ENCODE measurements at regions not wholly inside any gene's neighbourhood (a gene's known extent, or its start where the extent isn't known, plus 50 kb on each side); places are given as distances from the start of the nearest gene placed in this dataset.
A peak's percentile ranks its signal among the peaks of the same experiment; 100 is the strongest.

DNA sequence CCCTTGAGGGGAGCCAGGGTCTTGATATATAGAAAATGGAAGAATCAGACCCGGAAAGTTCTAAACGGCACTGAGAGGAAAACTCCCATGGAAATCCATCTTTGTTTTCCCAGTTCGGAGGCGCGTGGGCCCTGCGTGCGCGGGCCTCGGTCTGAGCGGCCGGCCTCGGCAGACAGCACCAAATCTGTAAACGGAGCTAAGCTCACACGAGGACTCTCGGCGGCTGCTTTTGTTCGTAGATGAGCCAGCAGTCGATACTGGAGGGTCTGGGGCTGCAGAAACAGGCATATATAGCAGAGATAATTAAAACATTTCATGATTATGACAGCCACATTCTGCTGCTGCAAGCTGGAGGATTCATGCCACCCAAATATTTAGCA lies 68.5 kb upstream of the PPARA start:
- Histone ChIP-seq H3K36me3 (ENCODE audit: low read depth) (no peaks in the 10 kb centered on the region), H3K9me2 (ENCODE audit: insufficient read depth) (no peaks in the 10 kb centered on the region), H3K4me2 (no peak overlapping the region), H3K4me1 (replicated peaks; ENCODE audit: insufficient read depth) (peaks cover 40% of the 10 kb centered on the region), H4K20me1 (ENCODE audit: insufficient read depth) (peaks cover 9% of the 10 kb centered on the region; the same call in 1 of the 2 replicates), H3K4me3 (no peak overlapping the region), H3K9me3 (ENCODE audit: insufficient read depth, low read depth) (no peaks in the 10 kb centered on the region), H3F3A (ENCODE audit: insufficient read depth, low read depth) (peaks cover 40% of the 10 kb centered on the region), H3K27me3 (ENCODE audit: insufficient read depth, low read depth) (no peaks in the 10 kb centered on the region), H2AFZ (no peak overlapping the region), H3K27ac (no peak overlapping the region), H3K79me2 (ENCODE audit: low read depth) (peaks cover 99% of the 10 kb centered on the region)
- intact Hi-C loops (cut with micrococcal nuclease; ENCODE audit: unreplicated experiment) = no loop called here
- DNase-seq = no peak
- POLR2A ChIA-PET (ENCODE audit: unreplicated experiment) = no interaction called here
- CTCF ChIA-PET = no interaction called here
- no peak for TF ChIP-seq EZH2 (IDR thresholded peaks at IDR 0.05; ENCODE audit: low read depth)
- TF ChIP-seq, protein P1, sequence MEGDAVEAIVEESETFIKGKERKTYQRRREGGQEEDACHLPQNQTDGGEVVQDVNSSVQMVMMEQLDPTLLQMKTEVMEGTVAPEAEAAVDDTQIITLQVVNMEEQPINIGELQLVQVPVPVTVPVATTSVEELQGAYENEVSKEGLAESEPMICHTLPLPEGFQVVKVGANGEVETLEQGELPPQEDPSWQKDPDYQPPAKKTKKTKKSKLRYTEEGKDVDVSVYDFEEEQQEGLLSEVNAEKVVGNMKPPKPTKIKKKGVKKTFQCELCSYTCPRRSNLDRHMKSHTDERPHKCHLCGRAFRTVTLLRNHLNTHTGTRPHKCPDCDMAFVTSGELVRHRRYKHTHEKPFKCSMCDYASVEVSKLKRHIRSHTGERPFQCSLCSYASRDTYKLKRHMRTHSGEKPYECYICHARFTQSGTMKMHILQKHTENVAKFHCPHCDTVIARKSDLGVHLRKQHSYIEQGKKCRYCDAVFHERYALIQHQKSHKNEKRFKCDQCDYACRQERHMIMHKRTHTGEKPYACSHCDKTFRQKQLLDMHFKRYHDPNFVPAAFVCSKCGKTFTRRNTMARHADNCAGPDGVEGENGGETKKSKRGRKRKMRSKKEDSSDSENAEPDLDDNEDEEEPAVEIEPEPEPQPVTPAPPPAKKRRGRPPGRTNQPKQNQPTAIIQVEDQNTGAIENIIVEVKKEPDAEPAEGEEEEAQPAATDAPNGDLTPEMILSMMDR (conservative IDR thresholded peaks at IDR 0.05) = no peak
- no TSS peak for BruUV-seq (replicated peaks)

GRCh38 chr22:46082633-46083032 lies 67.7 kb upstream of the PPARA start:
- ChIA-PET CTCF (no interaction called here), POLR2A (ENCODE audit: unreplicated experiment) (no interaction called here)
- H3K4me3 ChIP-seq = no peak overlapping the region
- no TSS peak for BruUV-seq (replicated peaks)
- no peak overlapping the region for H3K4me2 ChIP-seq
- peaks cover 32% of the 10 kb centered on the region for H3K4me1 ChIP-seq (replicated peaks; ENCODE audit: insufficient read depth)
- intact Hi-C loops (cut with micrococcal nuclease; ENCODE audit: unreplicated experiment) = no loop called here
- H3K27me3 ChIP-seq (ENCODE audit: insufficient read depth, low read depth) = no peaks in the 10 kb centered on the region
- TF ChIP-seq EZH2 (IDR thresholded peaks at IDR 0.05; ENCODE audit: low read depth) = no peak
- TF ChIP-seq, protein P1 (conservative IDR thresholded peaks at IDR 0.05) = no peak
- peaks cover 99% of the 10 kb centered on the region for H3K79me2 ChIP-seq (ENCODE audit: low read depth)
- H3K9me3 ChIP-seq (ENCODE audit: insufficient read depth, low read depth) = no peaks in the 10 kb centered on the region
- peaks cover 36% of the 10 kb centered on the region for H3F3A ChIP-seq (ENCODE audit: insufficient read depth, low read depth)
- H3K27ac ChIP-seq = no peak overlapping the region
- no peaks in the 10 kb centered on the region for H3K9me2 ChIP-seq (ENCODE audit: insufficient read depth)
- no peak for DNase-seq
- H4K20me1 ChIP-seq (ENCODE audit: insufficient read depth) = peaks cover 9% of the 10 kb centered on the region; the same call in 1 of the 2 replicates
- no peaks in the 10 kb centered on the region for H3K36me3 ChIP-seq (ENCODE audit: low read depth)
- H2AFZ ChIP-seq = no peak overlapping the region

GRCh38 chr22:46083383-46084350 lies 66.7 kb upstream of the PPARA start:
- peaks cover 36% of the 10 kb centered on the region for H3F3A ChIP-seq (ENCODE audit: insufficient read depth, low read depth)
- intact Hi-C loops (cut with micrococcal nuclease; ENCODE audit: unreplicated experiment) = no loop called here
- peaks cover 9% of the 10 kb centered on the region; the same call in 1 of the 2 replicates for H4K20me1 ChIP-seq (ENCODE audit: insufficient read depth)
- DNase-seq = no peak
- BruUV-seq (replicated peaks) = no TSS peak
- no peaks in the 10 kb centered on the region for H3K9me2 ChIP-seq (ENCODE audit: insufficient read depth)
- H3K27ac ChIP-seq = 0 out of 2 replicates have a peak overlapping the region, but pooled peaks have one; percentile 2
- H3K4me3 ChIP-seq = no peak overlapping the region
- ChIA-PET POLR2A (ENCODE audit: unreplicated experiment) (interaction anchor here (0.7 kb wide), 1 partner anchor 458 kb away, joined by 3 read pairs; no protein-coding TSS in a partner anchor), CTCF (no interaction called here)
- H3K4me2 ChIP-seq = no peak overlapping the region
- peaks cover 30% of the 10 kb centered on the region for H3K4me1 ChIP-seq (replicated peaks; ENCODE audit: insufficient read depth)
- no peaks in the 10 kb centered on the region for H3K36me3 ChIP-seq (ENCODE audit: low read depth)
- H3K9me3 ChIP-seq (ENCODE audit: insufficient read depth, low read depth) = no peaks in the 10 kb centered on the region
- H3K27me3 ChIP-seq (ENCODE audit: insufficient read depth, low read depth) = no peaks in the 10 kb centered on the region
- H3K79me2 ChIP-seq (ENCODE audit: low read depth) = peaks cover 98% of the 10 kb centered on the region
- TF ChIP-seq EZH2 (IDR thresholded peaks at IDR 0.05; ENCODE audit: low read depth) = no peak
- TF ChIP-seq, protein P1 (conservative IDR thresholded peaks at IDR 0.05) = no peak
- no peak overlapping the region for H2AFZ ChIP-seq
